ENCODE measurements at regions not wholly inside any gene's neighbourhood (a gene's known extent, or its start where the extent isn't known, plus 50 kb on each side); places are given as distances from the start of the nearest gene placed in this dataset.

DNA sequence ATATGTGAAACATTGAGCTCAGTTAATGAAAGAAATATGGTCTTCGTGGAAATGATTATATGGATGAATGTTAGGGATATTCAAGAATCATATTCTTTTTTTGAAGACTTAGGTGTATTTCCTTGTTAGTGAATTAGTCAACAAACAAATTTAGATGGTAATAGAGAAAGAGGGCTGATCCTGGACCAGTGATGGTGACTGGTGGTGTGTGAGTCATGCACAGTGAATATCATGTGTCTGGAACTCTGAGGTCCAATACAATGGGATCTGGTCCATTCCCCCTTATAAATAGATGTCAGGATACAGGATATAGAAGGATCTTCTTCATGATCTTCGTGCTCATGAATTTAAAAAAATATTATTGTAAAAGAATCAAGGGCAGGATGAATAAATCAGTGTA lies 64.4 kb upstream of the RTL1 start:
- TF ChIP-seq, protein P1, sequence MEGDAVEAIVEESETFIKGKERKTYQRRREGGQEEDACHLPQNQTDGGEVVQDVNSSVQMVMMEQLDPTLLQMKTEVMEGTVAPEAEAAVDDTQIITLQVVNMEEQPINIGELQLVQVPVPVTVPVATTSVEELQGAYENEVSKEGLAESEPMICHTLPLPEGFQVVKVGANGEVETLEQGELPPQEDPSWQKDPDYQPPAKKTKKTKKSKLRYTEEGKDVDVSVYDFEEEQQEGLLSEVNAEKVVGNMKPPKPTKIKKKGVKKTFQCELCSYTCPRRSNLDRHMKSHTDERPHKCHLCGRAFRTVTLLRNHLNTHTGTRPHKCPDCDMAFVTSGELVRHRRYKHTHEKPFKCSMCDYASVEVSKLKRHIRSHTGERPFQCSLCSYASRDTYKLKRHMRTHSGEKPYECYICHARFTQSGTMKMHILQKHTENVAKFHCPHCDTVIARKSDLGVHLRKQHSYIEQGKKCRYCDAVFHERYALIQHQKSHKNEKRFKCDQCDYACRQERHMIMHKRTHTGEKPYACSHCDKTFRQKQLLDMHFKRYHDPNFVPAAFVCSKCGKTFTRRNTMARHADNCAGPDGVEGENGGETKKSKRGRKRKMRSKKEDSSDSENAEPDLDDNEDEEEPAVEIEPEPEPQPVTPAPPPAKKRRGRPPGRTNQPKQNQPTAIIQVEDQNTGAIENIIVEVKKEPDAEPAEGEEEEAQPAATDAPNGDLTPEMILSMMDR (IDR thresholded peaks at IDR 0.05; ENCODE audit: borderline replicate concordance, extremely low read depth, low read length, poor library complexity, severe bottlenecking) = no peak
- no peak for TF ChIP-seq EZH2 (IDR thresholded peaks at IDR 0.05; ENCODE audit: borderline replicate concordance, low read depth, low read length, severe bottlenecking)
